ENCODE measurements at regions not wholly inside any gene's neighbourhood (a gene's known extent, or its start where the extent isn't known, plus 50 kb on each side); places are given as distances from the start of the nearest gene placed in this dataset.

DNA sequence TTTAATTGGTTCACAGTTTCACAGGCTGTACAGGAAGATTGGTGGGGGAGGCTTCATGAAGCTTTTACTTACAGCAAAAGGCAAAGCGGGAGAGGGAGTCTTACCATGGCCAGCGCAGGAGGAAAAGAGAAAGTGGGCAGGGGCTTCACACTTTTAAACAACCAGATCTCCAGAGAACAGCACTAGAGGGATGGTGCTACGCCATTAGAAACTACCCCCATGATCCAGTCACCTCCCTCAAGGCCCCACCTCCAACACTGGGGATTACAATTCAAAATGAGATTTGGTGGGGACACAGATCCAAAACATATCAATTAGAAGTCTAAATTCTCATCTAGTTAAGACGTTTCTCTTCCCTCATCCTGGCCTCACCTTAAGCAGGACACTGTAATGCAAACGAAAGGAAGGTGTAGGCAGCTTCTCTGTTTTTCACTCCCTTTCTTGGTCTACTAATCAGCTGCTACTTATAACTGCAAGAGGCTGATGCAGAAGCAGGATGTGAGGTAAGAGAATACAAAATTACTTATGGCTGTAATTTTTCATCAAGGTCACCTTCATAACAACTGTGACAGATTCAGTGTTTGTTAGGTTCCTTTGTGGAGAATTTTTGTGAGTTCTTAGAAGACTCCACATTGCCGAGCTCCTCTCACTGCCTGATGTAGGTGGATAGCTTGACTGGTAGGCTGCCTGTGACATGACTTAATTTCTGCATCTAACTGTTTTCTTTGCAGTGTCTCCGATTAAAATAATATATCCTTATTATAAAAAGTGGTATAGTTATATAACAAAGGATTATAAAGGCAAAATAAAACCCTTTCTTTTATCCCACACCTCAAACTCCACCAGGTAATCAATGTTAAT is 255.1 kb downstream of the IL15 start:
- no peaks in the 10 kb centered on the region for H4K20me1 ChIP-seq (ENCODE audit: insufficient read depth)
- no peaks in the 10 kb centered on the region for H3F3A ChIP-seq (ENCODE audit: insufficient read depth, low read length, poor library complexity, severe bottlenecking)
- no peak overlapping the region for H3K4me3 ChIP-seq (ENCODE audit: low read length)
- no peak overlapping the region for H3K27ac ChIP-seq (ENCODE audit: low read length)
- H3K36me3 ChIP-seq (ENCODE audit: insufficient read depth, low read length): no peaks in the 10 kb centered on the region
- no peak overlapping the region for H3K9ac ChIP-seq (ENCODE audit: low read length)
- H2AFZ ChIP-seq (ENCODE audit: low read depth, low read length): no peak overlapping the region
- H3K27me3 ChIP-seq (ENCODE audit: insufficient read depth, low read depth, low read length): no peaks in the 10 kb centered on the region
- no peaks in the 10 kb centered on the region for H3K79me2 ChIP-seq (replicated peaks; ENCODE audit: insufficient read depth, low read length)
- H3K9me3 ChIP-seq (ENCODE audit: low read length): no peaks in the 10 kb centered on the region
- H3K9me2 ChIP-seq (ENCODE audit: insufficient read depth, low read length): no peaks in the 10 kb centered on the region
- TF ChIP-seq RAD21 (conservative IDR thresholded peaks at IDR 0.05) (no peak), SMC3 (conservative IDR thresholded peaks at IDR 0.05; ENCODE audit: poor library complexity) (no peak), EZH2 (IDR thresholded peaks at IDR 0.05; ENCODE audit: borderline replicate concordance, insufficient read depth, low read length, poor library complexity, severe bottlenecking) (no peak), EP300 (conservative IDR thresholded peaks at IDR 0.05; ENCODE audit: poor library complexity, severe bottlenecking) (no peak), MXI1 (conservative IDR thresholded peaks at IDR 0.05; ENCODE audit: poor library complexity, severe bottlenecking) (no peak)
- TF ChIP-seq, protein P1, sequence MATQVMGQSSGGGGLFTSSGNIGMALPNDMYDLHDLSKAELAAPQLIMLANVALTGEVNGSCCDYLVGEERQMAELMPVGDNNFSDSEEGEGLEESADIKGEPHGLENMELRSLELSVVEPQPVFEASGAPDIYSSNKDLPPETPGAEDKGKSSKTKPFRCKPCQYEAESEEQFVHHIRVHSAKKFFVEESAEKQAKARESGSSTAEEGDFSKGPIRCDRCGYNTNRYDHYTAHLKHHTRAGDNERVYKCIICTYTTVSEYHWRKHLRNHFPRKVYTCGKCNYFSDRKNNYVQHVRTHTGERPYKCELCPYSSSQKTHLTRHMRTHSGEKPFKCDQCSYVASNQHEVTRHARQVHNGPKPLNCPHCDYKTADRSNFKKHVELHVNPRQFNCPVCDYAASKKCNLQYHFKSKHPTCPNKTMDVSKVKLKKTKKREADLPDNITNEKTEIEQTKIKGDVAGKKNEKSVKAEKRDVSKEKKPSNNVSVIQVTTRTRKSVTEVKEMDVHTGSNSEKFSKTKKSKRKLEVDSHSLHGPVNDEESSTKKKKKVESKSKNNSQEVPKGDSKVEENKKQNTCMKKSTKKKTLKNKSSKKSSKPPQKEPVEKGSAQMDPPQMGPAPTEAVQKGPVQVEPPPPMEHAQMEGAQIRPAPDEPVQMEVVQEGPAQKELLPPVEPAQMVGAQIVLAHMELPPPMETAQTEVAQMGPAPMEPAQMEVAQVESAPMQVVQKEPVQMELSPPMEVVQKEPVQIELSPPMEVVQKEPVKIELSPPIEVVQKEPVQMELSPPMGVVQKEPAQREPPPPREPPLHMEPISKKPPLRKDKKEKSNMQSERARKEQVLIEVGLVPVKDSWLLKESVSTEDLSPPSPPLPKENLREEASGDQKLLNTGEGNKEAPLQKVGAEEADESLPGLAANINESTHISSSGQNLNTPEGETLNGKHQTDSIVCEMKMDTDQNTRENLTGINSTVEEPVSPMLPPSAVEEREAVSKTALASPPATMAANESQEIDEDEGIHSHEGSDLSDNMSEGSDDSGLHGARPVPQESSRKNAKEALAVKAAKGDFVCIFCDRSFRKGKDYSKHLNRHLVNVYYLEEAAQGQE (IDR thresholded peaks at IDR 0.05; ENCODE audit: borderline replicate concordance): no peak
- H3K4me2 ChIP-seq (ENCODE audit: low read length): no peak overlapping the region

DNA sequence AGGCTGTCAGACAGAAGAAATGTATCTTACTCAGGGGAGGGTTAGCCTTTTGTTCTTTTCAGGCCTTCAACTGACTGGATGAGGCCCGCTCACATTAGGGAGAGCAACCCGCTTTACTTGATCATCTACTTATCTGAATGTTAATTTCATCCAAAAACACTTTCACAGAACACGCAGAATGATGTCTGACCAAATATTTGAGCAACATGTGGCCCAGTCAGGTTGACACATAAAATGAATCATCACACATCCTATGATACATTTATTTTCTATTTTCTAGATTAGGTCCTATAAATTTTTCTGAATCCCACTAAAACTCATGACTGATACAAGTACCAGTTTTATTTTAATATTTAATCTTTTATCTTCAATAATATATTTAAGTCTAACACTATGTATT is 260.3 kb downstream of the IL15 start:
- Histone ChIP-seq H3K4me2 (ENCODE audit: low read length) (no peak overlapping the region), H4K20me1 (ENCODE audit: insufficient read depth) (no peaks in the 10 kb centered on the region), H3K36me3 (ENCODE audit: insufficient read depth, low read length) (no peaks in the 10 kb centered on the region), H2AFZ (ENCODE audit: low read depth, low read length) (no peak overlapping the region), H3K9ac (ENCODE audit: low read length) (no peak overlapping the region), H3K27me3 (ENCODE audit: insufficient read depth, low read depth, low read length) (no peaks in the 10 kb centered on the region), H3K9me3 (ENCODE audit: low read length) (no peaks in the 10 kb centered on the region), H3F3A (ENCODE audit: insufficient read depth, low read length, poor library complexity, severe bottlenecking) (no peaks in the 10 kb centered on the region), H3K4me3 (ENCODE audit: low read length) (no peak overlapping the region), H3K79me2 (replicated peaks; ENCODE audit: insufficient read depth, low read length) (no peaks in the 10 kb centered on the region), H3K9me2 (ENCODE audit: insufficient read depth, low read length) (no peaks in the 10 kb centered on the region), H3K27ac (ENCODE audit: low read length) (no peak overlapping the region)
- TF ChIP-seq EP300 (conservative IDR thresholded peaks at IDR 0.05; ENCODE audit: poor library complexity, severe bottlenecking) (no peak), TAF1 (IDR thresholded peaks at IDR 0.05; ENCODE audit: low read depth) (no peak), POLR2AphosphoS5 (IDR thresholded peaks at IDR 0.05) (no peak), RAD21 (conservative IDR thresholded peaks at IDR 0.05) (no peak), EZH2 (IDR thresholded peaks at IDR 0.05; ENCODE audit: borderline replicate concordance, insufficient read depth, low read length, poor library complexity, severe bottlenecking) (no peak), SMC3 (conservative IDR thresholded peaks at IDR 0.05; ENCODE audit: poor library complexity) (no peak), MXI1 (conservative IDR thresholded peaks at IDR 0.05; ENCODE audit: poor library complexity, severe bottlenecking) (no peak)
- TF ChIP-seq, protein P2, sequence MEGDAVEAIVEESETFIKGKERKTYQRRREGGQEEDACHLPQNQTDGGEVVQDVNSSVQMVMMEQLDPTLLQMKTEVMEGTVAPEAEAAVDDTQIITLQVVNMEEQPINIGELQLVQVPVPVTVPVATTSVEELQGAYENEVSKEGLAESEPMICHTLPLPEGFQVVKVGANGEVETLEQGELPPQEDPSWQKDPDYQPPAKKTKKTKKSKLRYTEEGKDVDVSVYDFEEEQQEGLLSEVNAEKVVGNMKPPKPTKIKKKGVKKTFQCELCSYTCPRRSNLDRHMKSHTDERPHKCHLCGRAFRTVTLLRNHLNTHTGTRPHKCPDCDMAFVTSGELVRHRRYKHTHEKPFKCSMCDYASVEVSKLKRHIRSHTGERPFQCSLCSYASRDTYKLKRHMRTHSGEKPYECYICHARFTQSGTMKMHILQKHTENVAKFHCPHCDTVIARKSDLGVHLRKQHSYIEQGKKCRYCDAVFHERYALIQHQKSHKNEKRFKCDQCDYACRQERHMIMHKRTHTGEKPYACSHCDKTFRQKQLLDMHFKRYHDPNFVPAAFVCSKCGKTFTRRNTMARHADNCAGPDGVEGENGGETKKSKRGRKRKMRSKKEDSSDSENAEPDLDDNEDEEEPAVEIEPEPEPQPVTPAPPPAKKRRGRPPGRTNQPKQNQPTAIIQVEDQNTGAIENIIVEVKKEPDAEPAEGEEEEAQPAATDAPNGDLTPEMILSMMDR (IDR thresholded peaks at IDR 0.05; ENCODE audit: poor library complexity, severe bottlenecking): no peak
- TF ChIP-seq, protein P1 (IDR thresholded peaks at IDR 0.05; ENCODE audit: borderline replicate concordance): no peak

All from neural cell (in vitro differentiated cells).